Adrenal gland (tissue), 9 donors: ENCODE measurements at regions not wholly inside any gene's neighbourhood (a gene's known extent, or its start where the extent isn't known, plus 50 kb on each side); places are given as distances from the start of the nearest gene placed in this dataset.
A peak's percentile ranks its signal among the peaks of the same experiment; 100 is the strongest.

Source experiments
- DNase-seq, 7 donors: peaks; one replicate each; pipeline ENCODE4 v3.0.0-alpha.2; 2019 to 2020
- H3K27ac ChIP-seq, 5 donors: fragments of 200-600 bp; sonication (generic) in 4 of 5; 1 replicate in 3 of 5; 2 replicates in 2 of 5; pipeline versions ENCODE4 v1.5.1 to v1.8.0; 2016 to 2020; ENCODE audit warnings: mild to moderate bottlenecking in 1 of 5
- H3K27me3 ChIP-seq: fragments of 200-600 bp; 2 replicates; pipeline ENCODE4 v1.8.0; 2021
- H3K36me3 ChIP-seq, 2 donors: fragments of 200-600 bp; replicated peaks in 1 of 2; 1 replicate in 1 of 2; 2 replicates in 1 of 2; pipeline versions ENCODE4 v1.5.1 to v1.8.0; 2018 to 2022
- H3K4me1 ChIP-seq, 2 donors: fragments of 200-600 bp; replicated peaks in 1 of 2; 1 replicate in 1 of 2; 2 replicates in 1 of 2; pipeline versions ENCODE4 v1.5.1 to v1.8.0; 2018 to 2021
- H3K4me3 ChIP-seq, 4 donors: fragments of 200-600 bp; sonication (generic) in 3 of 4; one replicate each; pipeline ENCODE4 v1.5.1; 2016 to 2018
- H3K9me3 ChIP-seq, 3 donors: fragments of 200-600 bp; sonication (generic) in 1 of 3; replicated peaks in 1 of 3; 1 replicate in 2 of 3; 2 replicates in 1 of 3; pipeline versions ENCODE4 v1.5.1 to v1.8.0; 2016 to 2021
- CTCF ChIP-seq, 6 experiments: fragments of 450-650 bp in 4 of 6; fragments of 200-600 bp in 2 of 6; sonication (generic) in 1 of 6; IDR thresholded peaks; 1 replicate in 5 of 6; 2 replicates in 1 of 6; pipeline versions ENCODE4 v1.5.1 to v1.8.0; 2016 to 2021; ENCODE audit warnings: antibody characterized with exemption in 6 of 6, mild to moderate bottlenecking in 2 of 6, moderate library complexity in 1 of 6
- POLR2A ChIP-seq, 2 donors: fragments of 450-650 bp; IDR thresholded peaks; one replicate each; pipeline ENCODE4 v1.6.1; 2017; ENCODE audit warnings: antibody characterized with exemption in 2 of 2, mild to moderate bottlenecking in 2 of 2, moderate library complexity in 1 of 2
- WGBS, 4 donors: extraction: QIAGEN DNeasy Blood & Tissue Kit in 2 of 4; methylation state at CpG; one replicate each; pipeline versions ENCODE4 v1.1.5 to v1.1.7; 2013 to 2017; 5-methylcytosine and 5-hydroxymethylcytosine counted together
- intact Hi-C, 2 donors: fragments of 100-400 bp; cut with DNase I; formaldehyde crosslinking; loops; one replicate each; pipeline versions ENCODE4 v1.14.1 to v1.15.0; 2022 to 2023
- donor health status: healthy with polysubstance abuse.
- donor health status: Bipolar disorder and iron deficiency.
- donor health status: DM: yes; HTN: yes; CAD: no.
- donor health status: DM: no; HTN: no; CAD: no.
- donor health status: DM: no; HTN: no; CAD: no.

- Histone ChIP-seq H3K4me1 (no peaks in the 10 kb centered on the region), H3K4me3 (no peak overlapping the region), H3K27ac (no peak overlapping the region), H3K27me3 (no peaks in the 10 kb centered on the region), H3K9me3 (no peaks in the 10 kb centered on the region), H3K36me3 (no peaks in the 10 kb centered on the region)
- WGBS, 4 donors = 19 to 46% (median 33%) methylated on average over 1 of the region's 1 CpG
- no peak for DNase-seq
- intact Hi-C loops = no loop called here
- TF ChIP-seq POLR2A (IDR thresholded peaks at IDR 0.05) = no peak
- TF ChIP-seq CTCF (IDR thresholded peaks at IDR 0.05) = no peak
Measured at GRCh38 chr9:84499969-84500582, 159.5 kb upstream of the SLC28A3 start.

- no peak for DNase-seq
- Histone ChIP-seq H3K9me3 (no peaks in the 10 kb centered on the region), H3K27ac (no peak overlapping the region), H3K4me3 (no peak overlapping the region), H3K36me3 (no peaks in the 10 kb centered on the region), H3K4me1 (no peaks in the 10 kb centered on the region), H3K27me3 (no peaks in the 10 kb centered on the region)
- intact Hi-C loops = no loop called here
- WGBS, 4 donors = 52 to 75% (median 62%) methylated on average over 3 of the region's 3 CpGs
- TF ChIP-seq POLR2A (IDR thresholded peaks at IDR 0.05) = no peak
- no peak for TF ChIP-seq CTCF (IDR thresholded peaks at IDR 0.05)
Measured at GRCh38 chr9:84500826-84501225, 160.3 kb upstream of the SLC28A3 start.

GRCh38 chr9:84501587-84501986 lies 161.0 kb upstream of the SLC28A3 start:
- Histone ChIP-seq H3K9me3 (no peaks in the 10 kb centered on the region), H3K4me3 (no peak overlapping the region), H3K27ac (no peak overlapping the region), H3K27me3 (no peaks in the 10 kb centered on the region), H3K4me1 (no peaks in the 10 kb centered on the region), H3K36me3 (no peaks in the 10 kb centered on the region)
- DNase-seq = no peak
- intact Hi-C loops = no loop called here
- TF ChIP-seq CTCF (IDR thresholded peaks at IDR 0.05) = no peak
- TF ChIP-seq POLR2A (IDR thresholded peaks at IDR 0.05) = no peak

- TF ChIP-seq POLR2A (IDR thresholded peaks at IDR 0.05) (no peak), CTCF (IDR thresholded peaks at IDR 0.05) (no peak)
- Histone ChIP-seq H3K27me3 (no peaks in the 10 kb centered on the region), H3K27ac (no peak overlapping the region), H3K4me1 (no peaks in the 10 kb centered on the region), H3K4me3 (no peak overlapping the region), H3K36me3 (no peaks in the 10 kb centered on the region), H3K9me3 (no peaks in the 10 kb centered on the region)
- intact Hi-C loops = no loop called here
- DNase-seq = peak in 1 of 7 donors; percentile 2
Measured at GRCh38 chr9:84502066-84502465, 161.5 kb upstream of the SLC28A3 start.
